Nephron (organoid): ENCODE measurements at regions not wholly inside any gene's neighbourhood (a gene's known extent, or its start where the extent isn't known, plus 50 kb on each side); places are given as distances from the start of the nearest gene placed in this dataset.

Experiments
- H3K27ac Mint-ChIP-seq, 3 experiments: 2 replicates each; pipeline ENCODE4 v1.8.0; 2020; ENCODE audit warnings: mixed read lengths in 3 of 3, mild to moderate bottlenecking in 2 of 3, moderate library complexity in 1 of 3
- H3K27me3 Mint-ChIP-seq: 2 replicates; pipeline ENCODE4 v1.8.0; 2021; ENCODE audit warnings: low read depth, mild to moderate bottlenecking, moderate library complexity, mixed read lengths
- H3K36me3 Mint-ChIP-seq: 2 replicates; pipeline ENCODE4 v1.8.0; 2020; ENCODE audit warnings: low read depth, mixed read lengths
- H3K4me1 Mint-ChIP-seq: 2 replicates; pipeline ENCODE4 v1.8.0; 2020; ENCODE audit warnings: mixed read lengths
- H3K4me3 Mint-ChIP-seq, 3 experiments: 2 replicates each; pipeline ENCODE4 v1.8.0; 2020; ENCODE audit warnings: mild to moderate bottlenecking in 3 of 3, mixed read lengths in 3 of 3, moderate library complexity in 2 of 3
- H3K9me3 Mint-ChIP-seq: 2 replicates; pipeline ENCODE4 v1.8.0; 2020; ENCODE audit warnings: mixed read lengths
- TF ChIP-seq, protein P1 (sequence below), 3 experiments: fragments of 200-600 bp; sonication (generic); IDR thresholded peaks; one replicate each; pipeline ENCODE4 v1.5.0; 2021; ENCODE audit warnings: antibody characterized with exemption in 3 of 3; ENCODE audit not compliant: unreplicated experiment in 3 of 3

DNA sequence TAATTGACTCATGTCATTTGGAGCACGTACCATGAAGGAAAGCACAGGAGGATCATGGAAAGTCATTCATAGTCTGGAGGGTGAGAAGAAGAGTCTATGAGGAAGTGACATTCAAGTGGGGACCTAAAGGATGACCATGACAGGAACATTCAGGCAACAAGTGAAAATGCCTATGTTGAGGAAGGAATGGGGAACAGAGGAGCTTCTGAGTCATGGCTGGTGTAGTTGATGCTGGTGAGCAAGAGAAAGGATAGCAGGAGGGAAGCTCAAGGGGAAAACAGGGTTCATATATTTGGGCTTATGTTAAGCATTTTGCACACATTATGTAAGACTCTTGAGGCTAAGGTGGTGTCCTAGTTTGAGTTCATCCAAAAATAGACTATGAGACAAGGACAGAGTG is 318.6 kb downstream of the HNRNPD start:
- H3K9me3 Mint-ChIP-seq: peaks cover 6% of the 10 kb centered on the region
- no peak overlapping the region for H3K4me3 Mint-ChIP-seq
- peaks cover 12% of the 10 kb centered on the region for H3K27me3 Mint-ChIP-seq
- no peaks in the 10 kb centered on the region for H3K4me1 Mint-ChIP-seq
- TF ChIP-seq, protein P1, sequence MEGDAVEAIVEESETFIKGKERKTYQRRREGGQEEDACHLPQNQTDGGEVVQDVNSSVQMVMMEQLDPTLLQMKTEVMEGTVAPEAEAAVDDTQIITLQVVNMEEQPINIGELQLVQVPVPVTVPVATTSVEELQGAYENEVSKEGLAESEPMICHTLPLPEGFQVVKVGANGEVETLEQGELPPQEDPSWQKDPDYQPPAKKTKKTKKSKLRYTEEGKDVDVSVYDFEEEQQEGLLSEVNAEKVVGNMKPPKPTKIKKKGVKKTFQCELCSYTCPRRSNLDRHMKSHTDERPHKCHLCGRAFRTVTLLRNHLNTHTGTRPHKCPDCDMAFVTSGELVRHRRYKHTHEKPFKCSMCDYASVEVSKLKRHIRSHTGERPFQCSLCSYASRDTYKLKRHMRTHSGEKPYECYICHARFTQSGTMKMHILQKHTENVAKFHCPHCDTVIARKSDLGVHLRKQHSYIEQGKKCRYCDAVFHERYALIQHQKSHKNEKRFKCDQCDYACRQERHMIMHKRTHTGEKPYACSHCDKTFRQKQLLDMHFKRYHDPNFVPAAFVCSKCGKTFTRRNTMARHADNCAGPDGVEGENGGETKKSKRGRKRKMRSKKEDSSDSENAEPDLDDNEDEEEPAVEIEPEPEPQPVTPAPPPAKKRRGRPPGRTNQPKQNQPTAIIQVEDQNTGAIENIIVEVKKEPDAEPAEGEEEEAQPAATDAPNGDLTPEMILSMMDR (IDR thresholded peaks at IDR 0.05; ENCODE audit: unreplicated experiment in 3 of 3): no peak
- no peak overlapping the region for H3K27ac Mint-ChIP-seq
- no peaks in the 10 kb centered on the region for H3K36me3 Mint-ChIP-seq

DNA sequence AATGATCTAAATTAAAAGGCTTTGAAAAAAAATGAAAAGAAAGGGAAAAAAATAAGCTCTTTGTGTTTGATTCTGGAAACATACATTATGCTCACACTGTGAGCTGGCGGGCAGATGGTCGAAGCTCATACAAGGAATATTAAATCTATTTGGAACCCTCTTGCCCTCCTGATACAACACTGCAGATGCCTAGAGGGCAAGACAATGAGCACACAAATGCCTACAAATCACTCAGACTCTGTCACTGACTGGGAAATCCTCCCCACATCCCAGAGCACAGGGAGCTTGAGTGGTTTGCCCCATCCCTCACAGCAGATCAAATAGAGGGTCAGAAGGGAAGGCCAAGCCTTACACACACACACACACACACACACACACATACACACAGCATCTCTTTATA is 320.4 kb downstream of the HNRNPD start:
- Mint-ChIP-seq H3K36me3 (no peaks in the 10 kb centered on the region), H3K27ac (no peak overlapping the region)

DNA sequence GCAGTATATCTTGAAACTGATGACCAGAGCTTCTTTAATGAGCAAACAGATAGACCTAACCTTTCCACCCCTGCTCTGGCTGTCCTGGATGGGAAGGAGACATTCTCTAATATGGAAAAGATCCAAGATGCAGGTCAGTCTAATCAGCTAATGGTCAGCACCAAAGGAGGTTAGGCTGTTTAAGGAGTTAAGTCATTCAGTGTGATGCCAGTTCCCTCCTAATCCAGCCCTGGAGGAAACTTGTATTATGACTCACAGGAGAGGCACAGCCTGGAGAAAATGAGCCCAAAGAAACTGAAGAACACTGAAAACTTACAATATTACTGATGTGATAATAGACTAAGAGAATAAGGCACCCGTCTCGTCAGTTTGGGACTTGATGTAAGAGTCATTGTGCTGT is 323.0 kb downstream of the HNRNPD start:
- Mint-ChIP-seq H3K27me3 (peaks cover 39% of the 10 kb centered on the region), H3K27ac (no peak overlapping the region), H3K4me1 (no peaks in the 10 kb centered on the region), H3K36me3 (no peaks in the 10 kb centered on the region), H3K9me3 (peaks cover 6% of the 10 kb centered on the region), H3K4me3 (no peak overlapping the region)
- TF ChIP-seq, protein P1 (IDR thresholded peaks at IDR 0.05; ENCODE audit: unreplicated experiment in 3 of 3): no peak

More for the DNA sequence above, 320.4 kb downstream of the HNRNPD start:
- Mint-ChIP-seq H3K9me3 (peaks cover 6% of the 10 kb centered on the region), H3K4me3 (no peak overlapping the region), H3K27me3 (peaks cover 18% of the 10 kb centered on the region), H3K4me1 (no peaks in the 10 kb centered on the region)
- TF ChIP-seq, protein P1 (IDR thresholded peaks at IDR 0.05; ENCODE audit: unreplicated experiment in 3 of 3): no peak

DNA sequence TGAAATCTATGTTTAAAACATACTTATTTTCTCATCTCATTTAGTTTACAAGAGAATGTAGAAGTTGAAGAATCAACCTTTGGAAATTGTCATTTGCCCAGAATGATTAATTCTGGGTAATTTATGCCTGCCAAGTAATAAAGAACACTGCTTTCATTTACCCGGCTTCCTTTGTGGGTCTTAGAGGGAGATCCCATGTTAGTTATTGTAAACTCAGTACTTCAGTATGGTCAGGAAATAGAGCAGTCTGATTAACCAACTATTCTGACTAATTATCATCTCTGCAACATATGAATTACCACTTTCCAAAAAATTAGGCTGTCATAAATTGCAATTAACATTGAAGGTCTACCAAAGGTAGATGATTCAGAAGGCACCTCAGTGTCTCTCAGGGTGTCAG is 324.5 kb downstream of the HNRNPD start:
- no peaks in the 10 kb centered on the region for H3K9me3 Mint-ChIP-seq

DNA sequence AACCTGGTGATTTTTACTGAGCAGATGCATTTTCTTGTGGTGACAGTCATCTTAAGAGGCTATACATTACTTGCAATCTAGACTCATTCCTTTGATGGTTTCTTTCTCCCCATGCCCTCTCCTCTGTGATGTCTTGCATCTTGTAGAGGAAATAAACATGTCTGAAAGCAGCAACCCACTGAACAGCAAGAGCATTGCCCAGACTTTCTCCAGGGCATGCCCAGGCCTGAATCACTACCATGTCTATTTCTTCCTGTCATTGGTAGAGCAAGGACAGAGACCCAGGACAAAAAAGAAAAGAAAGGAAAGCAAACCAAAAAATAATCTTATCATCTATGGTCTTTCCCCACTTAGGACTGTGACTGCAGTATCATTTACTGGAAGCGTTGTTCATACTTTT is 326.1 kb downstream of the HNRNPD start:
- Mint-ChIP-seq H3K27ac (no peak overlapping the region), H3K36me3 (no peaks in the 10 kb centered on the region), H3K9me3 (no peaks in the 10 kb centered on the region), H3K27me3 (peaks cover 64% of the 10 kb centered on the region), H3K4me1 (peaks cover 3% of the 10 kb centered on the region), H3K4me3 (no peak overlapping the region)
- TF ChIP-seq, protein P1 (IDR thresholded peaks at IDR 0.05; ENCODE audit: unreplicated experiment in 3 of 3): no peak

More for the DNA sequence above, 324.5 kb downstream of the HNRNPD start:
- TF ChIP-seq, protein P1 (IDR thresholded peaks at IDR 0.05; ENCODE audit: unreplicated experiment in 3 of 3): no peak
- Mint-ChIP-seq H3K4me1 (no peaks in the 10 kb centered on the region), H3K27me3 (peaks cover 53% of the 10 kb centered on the region), H3K4me3 (no peak overlapping the region), H3K27ac (no peak overlapping the region), H3K36me3 (no peaks in the 10 kb centered on the region)

DNA sequence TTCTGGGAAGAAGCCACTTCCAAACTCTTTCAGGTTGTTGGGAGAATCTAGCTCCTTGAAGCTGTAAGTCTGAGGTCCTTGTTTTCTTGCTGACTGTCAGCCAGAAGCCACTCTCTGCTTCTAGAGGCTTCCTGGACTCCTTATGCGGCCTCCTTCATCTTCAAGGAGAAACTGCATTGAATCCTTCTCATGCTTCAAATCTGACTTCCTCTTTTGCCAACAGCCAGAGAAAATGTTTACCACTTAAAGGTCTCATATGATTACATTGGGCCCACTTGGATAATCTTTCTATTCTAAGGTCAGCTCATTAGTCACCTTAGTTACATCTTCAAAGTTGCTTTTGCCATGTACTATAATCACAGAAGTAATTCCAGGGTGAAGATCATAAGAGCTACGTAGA is 327.0 kb downstream of the HNRNPD start:
- Mint-ChIP-seq H3K27me3 (peaks cover 73% of the 10 kb centered on the region), H3K27ac (no peak overlapping the region), H3K9me3 (no peaks in the 10 kb centered on the region), H3K4me1 (peaks cover 3% of the 10 kb centered on the region), H3K4me3 (no peak overlapping the region), H3K36me3 (no peaks in the 10 kb centered on the region)
- TF ChIP-seq, protein P1 (IDR thresholded peaks at IDR 0.05; ENCODE audit: unreplicated experiment in 3 of 3): no peak
